GM23248 (cell line): ENCODE measurements at regions not wholly inside any gene's neighbourhood (a gene's known extent, or its start where the extent isn't known, plus 50 kb on each side); places are given as distances from the start of the nearest gene placed in this dataset.
"Not testable (repeated sequence)": the region's sequence is repeated elsewhere in the genome, so short reads cannot be mapped to it uniquely, and the experiment has no call there.

Experiments used
- EZH2 ChIP-seq: fragments of 200-600 bp; sonication (generic); IDR thresholded peaks from 2 replicates; pipeline ENCODE4 v1.6.1; 2018; ENCODE audit warnings: antibody characterized with exemption, mild to moderate bottlenecking; ENCODE audit not compliant: insufficient read depth, poor library complexity, severe bottlenecking
- EZH2phosphoT487 ChIP-seq: fragments of 200-600 bp; sonication (generic); IDR thresholded peaks from 2 replicates; pipeline ENCODE4 v1.6.1; 2018; ENCODE audit warnings: antibody characterized with exemption, moderate library complexity, mild to moderate bottlenecking, low read depth; ENCODE audit not compliant: insufficient read depth

DNA sequence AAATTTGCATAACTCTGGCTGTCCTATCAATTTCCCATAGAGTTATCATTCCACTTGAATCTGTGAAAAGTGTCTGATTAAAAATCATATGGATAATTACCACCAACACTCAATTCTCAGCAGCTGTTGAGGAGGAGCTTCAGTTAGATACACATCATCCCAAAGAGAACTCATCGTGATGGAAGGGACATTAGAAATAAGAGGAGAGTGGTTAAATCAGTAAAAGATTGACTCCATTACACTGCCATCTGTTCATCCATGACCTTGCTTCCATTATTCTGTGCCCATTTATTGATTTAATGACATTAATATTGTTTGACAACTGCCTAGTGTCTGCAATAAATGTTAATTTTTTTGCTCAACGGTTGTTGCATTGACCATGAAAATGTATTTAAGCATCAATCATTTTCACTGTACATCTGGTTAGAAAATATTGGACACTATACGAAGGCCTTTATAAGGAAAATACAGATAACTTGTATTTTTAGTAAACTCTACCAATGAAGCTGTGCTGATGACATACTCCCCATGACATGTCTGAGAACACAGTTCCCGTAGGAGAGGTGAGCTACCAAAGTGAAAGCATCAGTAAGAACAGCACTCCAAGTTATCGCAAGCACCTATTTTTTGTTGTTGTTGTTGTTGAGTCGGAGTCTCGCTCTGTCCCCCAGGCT, 152.7 kb downstream of the SPATA31A6 start:
- TF ChIP-seq EZH2, EZH2phosphoT487: not testable (repeated sequence)
